WTC11 (cell line): ENCODE measurements at regions not wholly inside any gene's neighbourhood (a gene's known extent, or its start where the extent isn't known, plus 50 kb on each side); places are given as distances from the start of the nearest gene placed in this dataset.

Experiments
- ATAC-seq: fragments of 200-7000 bp; cut with Tn5 transposase; 2 replicates; pipeline ENCODE4 v1.10.0; 2021; ENCODE audit warnings: mild to moderate bottlenecking, moderate library complexity
- CTCF ChIA-PET: fragments of 300-600 bp; sonication (Branson Sonifier 250); formaldehyde crosslinking; loops from one replicate; lab custom pipeline; 2021; ENCODE audit warnings: antibody characterized with exemption; lab: Charles Lee
- POLR2A ChIA-PET: fragments of 350-600 bp; sonication (Branson Sonifier 250); formaldehyde crosslinking; loops from one replicate; lab custom pipeline; 2021; ENCODE audit warnings: antibody characterized with exemption; lab: Charles Lee
- DNase-seq: peaks from one replicate; pipeline ENCODE4 v3.0.0; 2021; ENCODE audit warnings: low spot score
- H3K27ac Mint-ChIP-seq: 2 replicates; pipeline ENCODE4 v1.8.0; 2021; ENCODE audit warnings: mixed read lengths
- H3K27me3 Mint-ChIP-seq: 2 replicates; pipeline ENCODE4 v1.8.0; 2021; ENCODE audit warnings: low read depth, mild to moderate bottlenecking, moderate library complexity, mixed read lengths
- H3K36me3 Mint-ChIP-seq: 2 replicates; pipeline ENCODE4 v1.8.0; 2021; ENCODE audit warnings: mixed read lengths
- H3K4me1 Mint-ChIP-seq: 2 replicates; pipeline ENCODE4 v1.8.0; 2022; ENCODE audit warnings: mixed read lengths
- H3K4me3 Mint-ChIP-seq: 2 replicates; pipeline ENCODE4 v1.8.0; 2021; ENCODE audit warnings: mild to moderate bottlenecking, moderate library complexity, mixed read lengths
- H3K9me3 Mint-ChIP-seq: 2 replicates; pipeline ENCODE4 v1.8.0; 2021; ENCODE audit warnings: mixed read lengths
- ARID4B ChIP-seq: sonication (generic); formaldehyde crosslinking; IDR thresholded peaks from 2 replicates; pipeline ENCODE4 v1.8.0; 2023; ENCODE audit warnings: missing genetic modification reagents, mild to moderate bottlenecking, borderline replicate concordance
- E2F5 ChIP-seq: sonication (generic); formaldehyde crosslinking; IDR thresholded peaks from 2 replicates; pipeline ENCODE4 v1.8.1; 2022; ENCODE audit warnings: mild to moderate bottlenecking, moderate library complexity, missing genetic modification reagents
- FOXJ3 ChIP-seq: sonication (generic); formaldehyde crosslinking; IDR thresholded peaks from 2 replicates; pipeline ENCODE4 v1.9.0; 2021; ENCODE audit warnings: missing genetic modification reagents, mild to moderate bottlenecking, borderline replicate concordance
- IRF2 ChIP-seq: sonication (generic); formaldehyde crosslinking; IDR thresholded peaks from 2 replicates; pipeline ENCODE4 v1.8.0; 2022; ENCODE audit warnings: low read depth, missing genetic modification reagents, borderline replicate concordance
- KAT7 ChIP-seq: sonication (generic); formaldehyde crosslinking; IDR thresholded peaks from 2 replicates; pipeline ENCODE4 v1.8.1; 2023; ENCODE audit warnings: missing genetic modification reagents, mild to moderate bottlenecking, borderline replicate concordance
- NFE2L1 ChIP-seq: sonication (generic); formaldehyde crosslinking; IDR thresholded peaks from 2 replicates; pipeline ENCODE4 v1.8.1; 2023; ENCODE audit warnings: missing genetic modification reagents
- NFYB ChIP-seq: sonication (generic); formaldehyde crosslinking; conservative IDR thresholded peaks from 2 replicates; pipeline ENCODE4 v1.8.0; 2022; ENCODE audit warnings: low read depth, missing genetic modification reagents
- NR2C2 ChIP-seq: sonication (generic); formaldehyde crosslinking; IDR thresholded peaks from 2 replicates; pipeline ENCODE4 v1.8.0; 2022; ENCODE audit warnings: mild to moderate bottlenecking, missing genetic modification reagents
- OVOL2 ChIP-seq: fragments of 250-450 bp; sonication (Bioruptor Pico); IDR thresholded peaks from 2 replicates; pipeline ENCODE4 v1.9.0; 2021; ENCODE audit warnings: mild to moderate bottlenecking, borderline replicate concordance
- RORB ChIP-seq: fragments of 250-450 bp; sonication (Bioruptor Pico); IDR thresholded peaks from 2 replicates; pipeline ENCODE4 v1.9.0; 2021; ENCODE audit warnings: mild to moderate bottlenecking
- ZNF425 ChIP-seq: fragments of 250-450 bp; sonication (Bioruptor Pico); conservative IDR thresholded peaks from 2 replicates; pipeline ENCODE4 v1.9.0; 2021; ENCODE audit warnings: mild to moderate bottlenecking
- ZNF532 ChIP-seq: fragments of 250-450 bp; sonication (Bioruptor Pico); IDR thresholded peaks from 2 replicates; pipeline ENCODE4 v1.9.0; 2021; ENCODE audit warnings: mild to moderate bottlenecking, borderline replicate concordance
- TF ChIP-seq, protein P1 (sequence below): sonication (generic); formaldehyde crosslinking; IDR thresholded peaks from 2 replicates; pipeline ENCODE4 v1.8.0; 2022; ENCODE audit warnings: mild to moderate bottlenecking, missing genetic modification reagents

DNA sequence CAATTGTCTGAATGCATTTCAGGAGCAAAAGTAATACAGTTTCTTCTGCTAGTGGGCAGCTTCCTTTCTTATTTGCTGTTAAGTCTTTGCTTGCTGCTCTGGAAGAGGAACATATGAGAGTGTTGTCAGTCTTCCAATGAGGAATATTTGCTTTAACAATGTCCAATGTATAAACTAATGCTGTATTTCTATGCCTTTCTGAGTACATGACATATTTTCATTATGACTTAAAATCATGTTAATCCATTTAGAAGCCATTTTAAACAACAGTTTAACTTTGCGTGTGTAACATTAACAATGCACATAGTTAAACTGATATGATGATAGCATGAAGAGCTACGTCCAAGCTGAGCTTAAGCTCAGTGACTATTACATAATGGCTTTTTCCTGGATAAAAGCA is 933.4 kb upstream of the GHITM start (continued):
- TF ChIP-seq ZNF532 (CRISPR knock-in tag), result no peak
- no peak for TF ChIP-seq ARID4B (CRISPR knock-in tag)
- no peak for TF ChIP-seq NFYB (CRISPR knock-in tag)

- Mint-ChIP-seq H3K4me3 (no peak overlapping the region), H3K4me1 (peaks cover 20% of the 10 kb centered on the region), H3K9me3 (no peaks in the 10 kb centered on the region), H3K27me3 (0 out of 2 replicates have a peak, but pooled peaks cover 7% of the 10 kb centered on the region), H3K36me3 (no peaks in the 10 kb centered on the region), H3K27ac (no peak overlapping the region)
- DNase-seq (no peak), ATAC-seq (peak; percentile 26; the same call in 1 of the 2 replicates)
- CTCF ChIA-PET, result no interaction called here
- TF ChIP-seq FOXJ3 (CRISPR knock-in tag), result no peak
- TF ChIP-seq, protein P1, sequence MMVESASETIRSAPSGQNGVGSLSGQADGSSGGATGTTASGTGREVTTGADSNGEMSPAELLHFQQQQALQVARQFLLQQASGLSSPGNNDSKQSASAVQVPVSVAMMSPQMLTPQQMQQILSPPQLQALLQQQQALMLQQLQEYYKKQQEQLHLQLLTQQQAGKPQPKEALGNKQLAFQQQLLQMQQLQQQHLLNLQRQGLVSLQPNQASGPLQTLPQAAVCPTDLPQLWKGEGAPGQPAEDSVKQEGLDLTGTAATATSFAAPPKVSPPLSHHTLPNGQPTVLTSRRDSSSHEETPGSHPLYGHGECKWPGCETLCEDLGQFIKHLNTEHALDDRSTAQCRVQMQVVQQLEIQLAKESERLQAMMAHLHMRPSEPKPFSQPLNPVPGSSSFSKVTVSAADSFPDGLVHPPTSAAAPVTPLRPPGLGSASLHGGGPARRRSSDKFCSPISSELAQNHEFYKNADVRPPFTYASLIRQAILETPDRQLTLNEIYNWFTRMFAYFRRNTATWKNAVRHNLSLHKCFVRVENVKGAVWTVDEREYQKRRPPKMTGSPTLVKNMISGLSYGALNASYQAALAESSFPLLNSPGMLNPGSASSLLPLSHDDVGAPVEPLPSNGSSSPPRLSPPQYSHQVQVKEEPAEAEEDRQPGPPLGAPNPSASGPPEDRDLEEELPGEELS, result no peak
- TF ChIP-seq NFE2L1 (CRISPR knock-in tag), result no peak
- TF ChIP-seq KAT7 (CRISPR knock-in tag), result no peak
- TF ChIP-seq IRF2, result no peak
- TF ChIP-seq E2F5 (CRISPR knock-in tag), result no peak
- TF ChIP-seq NR2C2, result no peak
- no peak for TF ChIP-seq OVOL2 (CRISPR knock-in tag)
- TF ChIP-seq ZNF425 (CRISPR knock-in tag), result no peak
- TF ChIP-seq RORB (CRISPR knock-in tag), result no peak
- POLR2A ChIA-PET, result no interaction called here
Observed at GRCh38 chr10:83212632-83213334, 926.5 kb upstream of the GHITM start.
